Endothelial cell (in vitro differentiated cells): ENCODE measurements at regions not wholly inside any gene's neighbourhood (a gene's known extent, or its start where the extent isn't known, plus 50 kb on each side); places are given as distances from the start of the nearest gene placed in this dataset.

ENCODE experiments used
- DNase-seq: peaks from one replicate; pipeline ENCODE4 v3.0.0; 2021; ENCODE audit warnings: low spot score
- H3K27ac Mint-ChIP-seq: one replicate; pipeline ENCODE4 v1.8.0; 2021; ENCODE audit warnings: mixed read lengths, inconsistent platforms; ENCODE audit not compliant: unreplicated experiment
- H3K27me3 Mint-ChIP-seq: one replicate; pipeline ENCODE4 v1.8.0; 2021; ENCODE audit warnings: mild to moderate bottlenecking, moderate library complexity, mixed read lengths, inconsistent platforms; ENCODE audit not compliant: unreplicated experiment
- H3K36me3 Mint-ChIP-seq: one replicate; pipeline ENCODE4 v1.8.0; 2021; ENCODE audit warnings: mild to moderate bottlenecking, low read depth, mixed read lengths, inconsistent platforms; ENCODE audit not compliant: unreplicated experiment
- H3K4me1 Mint-ChIP-seq: one replicate; pipeline ENCODE4 v1.8.0; 2021; ENCODE audit warnings: mild to moderate bottlenecking, mixed read lengths, inconsistent platforms; ENCODE audit not compliant: unreplicated experiment
- H3K4me3 Mint-ChIP-seq: one replicate; pipeline ENCODE4 v1.8.0; 2021; ENCODE audit warnings: mild to moderate bottlenecking, mixed read lengths, inconsistent platforms; ENCODE audit not compliant: unreplicated experiment
- H3K9me3 Mint-ChIP-seq: one replicate; pipeline ENCODE4 v1.8.0; 2021; ENCODE audit warnings: mixed read lengths, inconsistent platforms; ENCODE audit not compliant: unreplicated experiment
- TF ChIP-seq, protein P1 (sequence below): fragments of 200-600 bp; sonication (generic); IDR thresholded peaks from one replicate; pipeline ENCODE4 v1.5.0; 2021; ENCODE audit warnings: antibody characterized with exemption; ENCODE audit not compliant: unreplicated experiment

DNA sequence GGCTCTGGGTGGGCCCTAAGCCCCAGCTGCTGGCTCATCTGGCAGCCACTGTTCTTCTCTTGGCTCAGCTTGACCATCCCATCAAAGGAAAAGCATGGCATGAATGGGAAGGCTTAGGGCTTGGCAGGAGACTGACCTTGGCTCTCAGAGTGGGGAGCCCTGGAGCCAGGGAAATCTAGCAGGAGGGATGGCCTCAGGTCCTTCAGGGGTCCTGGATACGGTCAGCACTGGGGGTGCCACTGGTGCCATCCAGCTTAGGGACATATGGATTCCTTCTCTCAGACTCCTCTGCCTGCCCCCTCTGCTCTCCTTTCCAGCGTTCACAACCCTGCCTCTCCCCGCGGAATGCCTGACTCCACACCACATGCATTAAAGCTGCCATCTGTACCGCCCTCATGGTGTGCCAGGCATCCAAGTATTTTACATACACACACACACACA is 165.5 kb upstream of the HAAO start:
- Mint-ChIP-seq H3K36me3 (peaks cover 3% of the 10 kb centered on the region), H3K9me3 (no peaks in the 10 kb centered on the region), H3K4me1 (peaks cover 33% of the 10 kb centered on the region), H3K27ac (no peak overlapping the region), H3K4me3 (no peak overlapping the region), H3K27me3 (peaks cover 10% of the 10 kb centered on the region)
- TF ChIP-seq, protein P1, sequence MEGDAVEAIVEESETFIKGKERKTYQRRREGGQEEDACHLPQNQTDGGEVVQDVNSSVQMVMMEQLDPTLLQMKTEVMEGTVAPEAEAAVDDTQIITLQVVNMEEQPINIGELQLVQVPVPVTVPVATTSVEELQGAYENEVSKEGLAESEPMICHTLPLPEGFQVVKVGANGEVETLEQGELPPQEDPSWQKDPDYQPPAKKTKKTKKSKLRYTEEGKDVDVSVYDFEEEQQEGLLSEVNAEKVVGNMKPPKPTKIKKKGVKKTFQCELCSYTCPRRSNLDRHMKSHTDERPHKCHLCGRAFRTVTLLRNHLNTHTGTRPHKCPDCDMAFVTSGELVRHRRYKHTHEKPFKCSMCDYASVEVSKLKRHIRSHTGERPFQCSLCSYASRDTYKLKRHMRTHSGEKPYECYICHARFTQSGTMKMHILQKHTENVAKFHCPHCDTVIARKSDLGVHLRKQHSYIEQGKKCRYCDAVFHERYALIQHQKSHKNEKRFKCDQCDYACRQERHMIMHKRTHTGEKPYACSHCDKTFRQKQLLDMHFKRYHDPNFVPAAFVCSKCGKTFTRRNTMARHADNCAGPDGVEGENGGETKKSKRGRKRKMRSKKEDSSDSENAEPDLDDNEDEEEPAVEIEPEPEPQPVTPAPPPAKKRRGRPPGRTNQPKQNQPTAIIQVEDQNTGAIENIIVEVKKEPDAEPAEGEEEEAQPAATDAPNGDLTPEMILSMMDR: no peak
- no peak for DNase-seq

DNA sequence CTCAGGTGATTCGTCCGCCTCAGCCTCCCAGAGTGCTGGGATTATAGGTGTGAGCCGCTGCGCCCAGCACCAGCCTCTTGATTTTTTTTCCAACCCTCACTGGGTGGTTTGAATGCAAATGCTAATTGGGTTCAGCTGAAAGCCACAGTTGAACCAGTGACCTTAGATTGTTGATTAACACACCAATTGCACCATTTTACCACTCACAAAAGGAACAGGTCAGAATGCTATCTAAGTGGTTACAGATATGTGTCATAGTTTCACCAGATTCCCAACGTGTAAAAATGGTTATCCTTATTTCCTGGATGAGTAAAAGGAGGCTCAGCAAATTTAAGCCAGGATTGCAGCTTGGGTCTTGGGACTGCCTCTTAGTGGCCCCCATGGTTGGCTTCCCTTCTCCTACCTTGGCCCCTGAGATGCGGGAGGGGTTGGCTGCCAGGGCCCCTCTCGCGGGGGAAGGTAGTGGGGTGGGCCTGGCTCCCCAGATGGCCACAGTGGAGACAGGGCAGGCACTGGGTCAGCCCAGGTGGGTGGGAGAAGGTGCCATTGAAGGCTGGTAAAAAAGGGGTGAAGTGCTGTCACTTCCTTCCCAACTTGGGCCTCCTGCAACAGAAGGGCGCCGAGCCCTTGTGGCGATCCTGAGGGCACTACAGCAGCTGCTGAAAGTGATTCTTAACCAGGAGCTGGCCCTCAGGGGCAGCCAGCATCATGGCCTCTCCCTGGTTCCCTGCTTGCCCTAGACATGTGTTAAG is 164.9 kb upstream of the HAAO start:
- no peak for DNase-seq
- H3K4me3 Mint-ChIP-seq: no peak overlapping the region
- TF ChIP-seq, protein P1: no peak

DNA sequence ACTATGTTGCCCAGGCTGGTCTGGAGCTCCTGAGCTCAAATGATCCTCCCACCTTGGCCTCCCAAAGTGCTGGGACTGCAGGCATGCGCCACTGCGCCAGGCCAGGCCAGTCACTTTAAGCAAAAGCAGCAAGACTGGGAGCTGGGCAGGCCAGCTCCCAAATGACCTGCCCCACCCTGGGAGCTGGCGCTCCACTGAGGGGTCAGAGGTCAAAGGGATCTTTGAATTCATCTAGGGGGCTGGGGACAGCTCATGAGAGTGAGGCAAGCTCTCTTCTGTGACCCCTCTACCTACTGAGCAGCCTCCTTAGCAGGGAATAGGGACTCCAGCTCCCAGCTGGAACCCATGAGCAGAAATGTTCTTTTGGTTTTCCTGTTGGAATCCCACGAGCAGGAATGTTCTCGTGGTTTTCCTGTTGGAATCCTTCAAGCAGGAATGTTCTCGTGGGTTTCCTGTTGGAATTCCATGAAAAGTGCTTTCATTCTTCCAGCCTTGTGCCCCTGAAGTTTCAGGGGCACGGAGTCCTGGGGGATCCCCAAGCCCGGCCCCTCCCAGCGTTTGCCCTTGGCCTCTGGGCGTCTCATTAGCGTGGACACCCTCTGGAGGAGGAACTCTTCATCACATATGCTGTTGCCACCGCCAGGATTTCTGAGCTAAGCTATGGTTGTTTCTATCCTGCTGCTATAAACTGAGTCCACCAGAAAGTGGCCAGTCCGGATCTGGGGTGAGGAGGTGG is 162.0 kb upstream of the HAAO start:
- peaks cover 14% of the 10 kb centered on the region for H3K27me3 Mint-ChIP-seq
- H3K36me3 Mint-ChIP-seq: peaks cover 3% of the 10 kb centered on the region
- TF ChIP-seq, protein P1: no peak
- DNase-seq: no peak
- no peak overlapping the region for H3K4me3 Mint-ChIP-seq
- H3K9me3 Mint-ChIP-seq: no peaks in the 10 kb centered on the region
- peaks cover 52% of the 10 kb centered on the region for H3K4me1 Mint-ChIP-seq
- H3K27ac Mint-ChIP-seq: peak overlapping the region; percentile 80

More for the DNA sequence above, 164.9 kb upstream of the HAAO start:
- H3K4me1 Mint-ChIP-seq: peaks cover 35% of the 10 kb centered on the region
- peaks cover 14% of the 10 kb centered on the region for H3K27me3 Mint-ChIP-seq
- no peak overlapping the region for H3K27ac Mint-ChIP-seq
- H3K9me3 Mint-ChIP-seq: no peaks in the 10 kb centered on the region
- H3K36me3 Mint-ChIP-seq: peaks cover 3% of the 10 kb centered on the region

DNA sequence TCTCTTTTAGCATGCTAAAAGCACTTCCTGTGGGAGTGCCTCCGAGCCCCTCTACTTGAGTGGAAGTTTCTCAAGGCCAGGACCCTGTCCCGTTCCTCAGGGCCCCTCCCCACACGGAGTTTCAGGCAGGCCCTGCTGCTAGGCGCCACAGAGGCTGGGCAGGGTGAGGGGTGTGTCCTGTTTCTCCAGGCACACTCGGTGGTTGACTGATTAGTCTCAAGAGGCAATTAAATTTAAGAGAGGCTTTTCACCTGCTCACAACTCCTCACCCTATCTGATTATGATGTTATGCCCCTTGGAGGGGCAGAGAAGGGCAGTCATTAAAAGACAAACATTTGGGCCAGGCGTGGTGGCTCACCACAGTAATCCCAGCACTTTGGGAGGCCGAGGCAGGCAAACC is 160.8 kb upstream of the HAAO start:
- Mint-ChIP-seq H3K36me3 (peaks cover 3% of the 10 kb centered on the region), H3K4me3 (no peak overlapping the region), H3K27me3 (peaks cover 8% of the 10 kb centered on the region), H3K9me3 (no peaks in the 10 kb centered on the region), H3K4me1 (peaks cover 51% of the 10 kb centered on the region), H3K27ac (no peak overlapping the region)
- DNase-seq: no peak
- TF ChIP-seq, protein P1: no peak
